GM23248 (cell line): ENCODE measurements at regions not wholly inside any gene's neighbourhood (a gene's known extent, or its start where the extent isn't known, plus 50 kb on each side); places are given as distances from the start of the nearest gene placed in this dataset.
"Not testable (repeated sequence)": the region's sequence is repeated elsewhere in the genome, so short reads cannot be mapped to it uniquely, and the experiment has no call there.

Source experiments
- EZH2 ChIP-seq: fragments of 200-600 bp; sonication (generic); IDR thresholded peaks from 2 replicates; pipeline ENCODE4 v1.6.1; 2018; ENCODE audit warnings: antibody characterized with exemption, mild to moderate bottlenecking; ENCODE audit not compliant: insufficient read depth, poor library complexity, severe bottlenecking
- EZH2phosphoT487 ChIP-seq: fragments of 200-600 bp; sonication (generic); IDR thresholded peaks from 2 replicates; pipeline ENCODE4 v1.6.1; 2018; ENCODE audit warnings: antibody characterized with exemption, moderate library complexity, mild to moderate bottlenecking, low read depth; ENCODE audit not compliant: insufficient read depth

GRCh38 chr14:34140127-34140526, 189.3 kb upstream of the EGLN3 start:
- TF ChIP-seq EZH2, EZH2phosphoT487: not testable (repeated sequence)
